HG02840 (cell line): ENCODE measurements at regions not wholly inside any gene's neighbourhood (a gene's known extent, or its start where the extent isn't known, plus 50 kb on each side); places are given as distances from the start of the nearest gene placed in this dataset.
"Not testable (repeated sequence)": the region's sequence is repeated elsewhere in the genome, so short reads cannot be mapped to it uniquely, and the experiment has no call there.

ENCODE experiments used
- ATAC-seq: cut with Tn5 transposase; IDR thresholded peaks from one replicate; pipeline ENCODE4 v1.9.1; 2021; ENCODE audit warnings: mild to moderate bottlenecking, moderate library complexity, moderate number of reproducible peaks; ENCODE audit not compliant: unreplicated experiment, low FRiP score

- ATAC-seq, result no peak
Measured at GRCh38 chrX:63285375-63285774, 65.8 kb downstream of the SPIN4 start.

GRCh38 chrX:63284659-63285058 is 66.5 kb downstream of the SPIN4 start:
- ATAC-seq, result no peak

GRCh38 chrX:63283348-63283747 is 67.8 kb downstream of the SPIN4 start:
- ATAC-seq, result no peak

- ATAC-seq, result no peak
Measured at GRCh38 chrX:63282828-63283227, 68.3 kb downstream of the SPIN4 start.

GRCh38 chrX:63282077-63282476 is 69.1 kb downstream of the SPIN4 start:
- no peak for ATAC-seq

GRCh38 chrX:63281465-63281864 is 69.7 kb downstream of the SPIN4 start:
- no peak for ATAC-seq

GRCh38 chrX:63277394-63277793 is 73.7 kb downstream of the SPIN4 start:
- not testable (repeated sequence) for ATAC-seq

- no peak for ATAC-seq
Measured at GRCh38 chrX:63275127-63275526, 76.0 kb downstream of the SPIN4 start.

- ATAC-seq, result no peak
Measured at GRCh38 chrX:63270873-63271272, 80.3 kb downstream of the SPIN4 start.

GRCh38 chrX:63258144-63258543 is 93.0 kb downstream of the SPIN4 start:
- ATAC-seq, result no peak

- ATAC-seq, result peak; percentile 100
Measured at GRCh38 chrX:63250253-63250868, 100.8 kb downstream of the SPIN4 start.

- not testable (repeated sequence) for ATAC-seq
Measured at GRCh38 chrX:63242689-63243088, 108.4 kb downstream of the SPIN4 start.

- not testable (repeated sequence) for ATAC-seq
Measured at GRCh38 chrX:63235963-63236362, 115.2 kb downstream of the SPIN4 start.

GRCh38 chrX:63233013-63233412 is 118.1 kb downstream of the SPIN4 start:
- not testable (repeated sequence) for ATAC-seq

- ATAC-seq, result not testable (repeated sequence)
Measured at GRCh38 chrX:63218202-63218601, 132.9 kb downstream of the SPIN4 start.

GRCh38 chrX:63217549-63217948 is 133.6 kb downstream of the SPIN4 start:
- not testable (repeated sequence) for ATAC-seq

GRCh38 chrX:63209645-63210044 is 141.5 kb downstream of the SPIN4 start:
- ATAC-seq, result not testable (repeated sequence)

- not testable (repeated sequence) for ATAC-seq
Measured at GRCh38 chrX:63209128-63209527, 142.0 kb downstream of the SPIN4 start.

- ATAC-seq, result not testable (repeated sequence)
Measured at GRCh38 chrX:63204266-63205074, 146.7 kb downstream of the SPIN4 start.

GRCh38 chrX:63201987-63202386 is 149.1 kb downstream of the SPIN4 start:
- not testable (repeated sequence) for ATAC-seq

- ATAC-seq, result not testable (repeated sequence)
Measured at GRCh38 chrX:63198693-63199092, 152.4 kb downstream of the SPIN4 start.
